DND-41 (cell line): ENCODE measurements at regions not wholly inside any gene's neighbourhood (a gene's known extent, or its start where the extent isn't known, plus 50 kb on each side); places are given as distances from the start of the nearest gene placed in this dataset.

ENCODE experiments used
- EZH2 ChIP-seq: IDR thresholded peaks from 3 replicates; pipeline ENCODE4 v1.6.1; 2012; ENCODE audit warnings: borderline replicate concordance, low read depth, mild to moderate bottlenecking, moderate library complexity, low read length, inconsistent platforms; ENCODE audit not compliant: severe bottlenecking
- TF ChIP-seq, protein P1 (sequence below): IDR thresholded peaks from 2 replicates; pipeline ENCODE4 v1.5.1; 2012; ENCODE audit warnings: borderline replicate concordance, low read length, moderate library complexity, mild to moderate bottlenecking; ENCODE audit not compliant: poor library complexity, severe bottlenecking; ENCODE audit errors: extremely low read depth

DNA sequence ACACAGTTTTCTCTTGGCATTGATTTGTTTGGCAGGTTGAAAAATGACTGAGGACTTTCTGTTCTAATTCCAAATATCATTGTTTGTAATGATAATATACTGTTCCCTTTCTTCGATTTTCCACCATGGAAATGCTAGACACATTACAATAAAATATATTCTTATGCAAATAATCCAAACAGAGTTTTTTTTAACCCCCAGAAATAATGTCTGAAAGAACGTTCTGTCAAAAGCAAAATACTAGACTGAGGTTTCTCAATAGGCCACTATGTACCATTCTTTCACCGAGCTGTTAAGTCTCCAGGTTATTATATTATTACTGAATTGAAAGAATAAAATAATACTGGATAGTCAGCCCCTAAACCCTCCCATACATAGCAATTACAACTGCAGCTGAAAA, 312.5 kb downstream of the ZIC3 start:
- TF ChIP-seq, protein P1, sequence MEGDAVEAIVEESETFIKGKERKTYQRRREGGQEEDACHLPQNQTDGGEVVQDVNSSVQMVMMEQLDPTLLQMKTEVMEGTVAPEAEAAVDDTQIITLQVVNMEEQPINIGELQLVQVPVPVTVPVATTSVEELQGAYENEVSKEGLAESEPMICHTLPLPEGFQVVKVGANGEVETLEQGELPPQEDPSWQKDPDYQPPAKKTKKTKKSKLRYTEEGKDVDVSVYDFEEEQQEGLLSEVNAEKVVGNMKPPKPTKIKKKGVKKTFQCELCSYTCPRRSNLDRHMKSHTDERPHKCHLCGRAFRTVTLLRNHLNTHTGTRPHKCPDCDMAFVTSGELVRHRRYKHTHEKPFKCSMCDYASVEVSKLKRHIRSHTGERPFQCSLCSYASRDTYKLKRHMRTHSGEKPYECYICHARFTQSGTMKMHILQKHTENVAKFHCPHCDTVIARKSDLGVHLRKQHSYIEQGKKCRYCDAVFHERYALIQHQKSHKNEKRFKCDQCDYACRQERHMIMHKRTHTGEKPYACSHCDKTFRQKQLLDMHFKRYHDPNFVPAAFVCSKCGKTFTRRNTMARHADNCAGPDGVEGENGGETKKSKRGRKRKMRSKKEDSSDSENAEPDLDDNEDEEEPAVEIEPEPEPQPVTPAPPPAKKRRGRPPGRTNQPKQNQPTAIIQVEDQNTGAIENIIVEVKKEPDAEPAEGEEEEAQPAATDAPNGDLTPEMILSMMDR = no peak
- no peak for TF ChIP-seq EZH2
